Adipocyte (in vitro differentiated cells): ENCODE measurements at regions not wholly inside any gene's neighbourhood (a gene's known extent, or its start where the extent isn't known, plus 50 kb on each side); places are given as distances from the start of the nearest gene placed in this dataset.
"Not testable (repeated sequence)": the region's sequence is repeated elsewhere in the genome, so short reads cannot be mapped to it uniquely, and the experiment has no call there.

ENCODE experiments used
- DNase-seq: peaks from one replicate; pipeline ENCODE4 v3.0.0-alpha.2; 2015; ENCODE audit warnings: low read depth
- H3K27me3 ChIP-seq: replicated peaks from 2 replicates; pipeline ENCODE4 v1.7.0; 2013; ENCODE audit warnings: mild to moderate bottlenecking, low read length, moderate library complexity; ENCODE audit not compliant: control insufficient read depth, insufficient read depth
- H3K36me3 ChIP-seq: 2 replicates; pipeline ENCODE4 v1.7.0; 2013; ENCODE audit warnings: low read length, mild to moderate bottlenecking, moderate library complexity; ENCODE audit not compliant: control insufficient read depth, insufficient read depth, severe bottlenecking
- H3K4me1 ChIP-seq: 2 replicates; pipeline ENCODE4 v1.7.0; 2013; ENCODE audit warnings: mild to moderate bottlenecking, low read length, moderate library complexity; ENCODE audit not compliant: control insufficient read depth, insufficient read depth
- H3K4me3 ChIP-seq: 2 replicates; pipeline ENCODE4 v1.7.0; 2013; ENCODE audit warnings: mild to moderate bottlenecking, low read length, moderate library complexity
- H3K9ac ChIP-seq: 2 replicates; pipeline ENCODE4 v1.7.0; 2013; ENCODE audit warnings: mild to moderate bottlenecking, low read length, moderate library complexity
- H3K9me3 ChIP-seq: 2 replicates; pipeline ENCODE4 v1.7.0; 2013; ENCODE audit warnings: mild to moderate bottlenecking, low read length, moderate library complexity; ENCODE audit not compliant: control insufficient read depth

DNA sequence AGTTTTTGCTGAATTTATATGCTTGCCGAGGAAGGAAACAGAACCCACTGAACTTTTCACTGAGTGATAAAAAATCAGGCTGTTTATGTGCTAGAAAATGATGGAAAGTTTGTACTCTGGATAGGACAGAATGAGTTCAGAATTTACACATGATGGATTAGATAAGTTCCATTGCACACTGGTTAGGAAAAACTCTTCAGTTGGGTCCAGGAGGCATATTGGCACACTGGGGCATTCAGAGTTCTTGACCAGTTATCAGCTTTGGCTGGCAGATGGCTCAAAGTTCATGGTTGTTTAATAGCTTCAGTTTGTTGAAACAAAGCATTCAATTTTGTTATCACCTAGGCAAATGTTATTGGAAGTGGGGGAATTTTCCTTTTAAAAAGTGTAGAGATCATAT lies 613.3 kb upstream of the SYNCRIP start:
- H3K4me1 ChIP-seq, result no peaks in the 10 kb centered on the region
- H3K27me3 ChIP-seq, result no peaks in the 10 kb centered on the region
- H3K36me3 ChIP-seq, result no peaks in the 10 kb centered on the region
- H3K9ac ChIP-seq, result no peak overlapping the region
- no peak overlapping the region for H3K4me3 ChIP-seq
- H3K9me3 ChIP-seq, result no peaks in the 10 kb centered on the region
- no peak for DNase-seq

DNA sequence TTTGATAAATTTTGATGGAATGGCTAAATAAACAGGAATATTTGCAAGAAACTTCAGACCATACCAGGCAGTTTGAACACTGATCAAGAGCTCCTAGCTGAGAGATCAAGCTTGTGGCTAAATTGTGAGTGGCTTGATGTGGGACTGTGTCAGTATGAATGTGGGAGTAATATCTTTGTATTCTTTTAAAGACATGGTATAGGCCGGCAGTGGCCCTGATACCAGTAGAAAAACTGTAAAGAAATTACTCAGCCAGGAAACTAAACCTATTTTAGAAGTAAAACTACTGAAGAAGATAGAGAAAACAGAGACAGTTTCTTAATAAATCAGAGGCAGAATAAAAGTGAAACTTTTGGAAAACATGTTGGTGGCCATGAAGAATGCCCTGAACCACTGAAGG lies 608.4 kb upstream of the SYNCRIP start:
- H3K4me3 ChIP-seq, result no peak overlapping the region
- no peaks in the 10 kb centered on the region for H3K4me1 ChIP-seq
- H3K27me3 ChIP-seq, result no peaks in the 10 kb centered on the region
- H3K9me3 ChIP-seq, result no peaks in the 10 kb centered on the region
- no peak for DNase-seq
- no peaks in the 10 kb centered on the region for H3K36me3 ChIP-seq
- no peak overlapping the region for H3K9ac ChIP-seq

DNA sequence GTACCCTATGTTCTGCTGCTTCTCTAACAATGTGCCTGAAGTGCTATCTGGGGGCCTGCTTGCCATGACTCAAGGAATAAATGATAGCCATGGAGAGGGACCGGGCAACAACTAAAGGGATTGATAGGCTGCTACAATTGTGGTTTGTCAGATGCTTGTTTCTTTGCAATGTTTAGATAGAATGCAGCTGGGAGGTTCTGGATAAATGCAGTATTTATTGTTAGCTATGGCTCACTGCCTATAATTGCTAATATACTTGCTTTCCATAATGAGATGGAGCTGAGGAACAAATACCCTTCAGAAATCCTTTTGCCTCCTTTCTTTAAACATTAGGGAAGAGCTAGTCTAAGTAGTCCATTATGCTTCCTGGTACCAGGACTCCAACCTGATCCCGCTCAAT lies 575.2 kb upstream of the SYNCRIP start:
- Histone ChIP-seq H3K36me3 (no peaks in the 10 kb centered on the region), H3K27me3 (no peaks in the 10 kb centered on the region), H3K4me1 (no peaks in the 10 kb centered on the region), H3K9me3 (peaks cover 4% of the 10 kb centered on the region), H3K4me3 (no peak overlapping the region), H3K9ac (no peak overlapping the region)
- no peak for DNase-seq

DNA sequence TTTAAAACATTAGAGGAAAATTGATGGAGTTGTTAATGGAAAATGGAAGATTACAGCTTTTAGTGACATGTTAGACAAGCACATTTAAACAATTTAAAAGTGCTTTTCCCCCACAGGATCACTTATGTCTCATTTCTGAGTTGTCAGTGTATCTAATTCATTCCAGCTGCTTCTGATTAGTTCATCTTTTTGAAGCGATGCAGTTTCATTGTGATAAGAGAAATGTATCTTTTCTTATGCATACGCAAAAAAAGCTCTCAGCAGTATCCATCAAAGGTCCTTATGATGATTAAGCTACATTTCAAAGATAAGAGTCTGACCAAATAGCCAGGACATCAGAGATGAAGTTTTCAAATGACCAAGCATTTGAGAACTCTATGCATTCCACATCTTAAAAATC lies 572.6 kb upstream of the SYNCRIP start:
- Histone ChIP-seq H3K9me3 (peaks cover 3% of the 10 kb centered on the region), H3K36me3 (no peaks in the 10 kb centered on the region), H3K4me1 (no peaks in the 10 kb centered on the region), H3K27me3 (no peaks in the 10 kb centered on the region), H3K4me3 (no peak overlapping the region), H3K9ac (no peak overlapping the region)
- no peak for DNase-seq

DNA sequence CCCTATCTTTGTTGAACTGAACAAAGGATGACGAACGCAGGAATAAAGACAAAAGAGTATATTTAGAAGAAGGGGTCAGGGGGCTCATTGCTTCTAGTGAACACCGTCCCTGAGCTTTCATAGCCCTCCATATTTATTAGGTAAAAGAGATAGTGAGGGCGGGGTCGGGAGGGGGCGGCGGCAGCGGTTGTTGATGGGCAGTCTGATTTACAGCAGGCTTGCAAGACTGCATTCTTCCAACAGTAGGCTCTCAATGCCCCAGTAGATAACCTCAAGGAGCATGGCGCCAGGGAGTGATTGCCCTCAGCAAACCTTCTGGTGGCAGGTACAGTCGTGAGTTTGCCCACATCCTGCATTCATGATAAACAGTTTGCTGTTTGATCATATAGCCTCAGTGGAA lies 563.3 kb upstream of the SYNCRIP start:
- no peaks in the 10 kb centered on the region for H3K9me3 ChIP-seq
- H3K4me1 ChIP-seq, result no peaks in the 10 kb centered on the region
- no peak for DNase-seq
- no peak overlapping the region for H3K4me3 ChIP-seq
- H3K36me3 ChIP-seq, result no peaks in the 10 kb centered on the region
- H3K9ac ChIP-seq, result no peak overlapping the region
- no peaks in the 10 kb centered on the region for H3K27me3 ChIP-seq

DNA sequence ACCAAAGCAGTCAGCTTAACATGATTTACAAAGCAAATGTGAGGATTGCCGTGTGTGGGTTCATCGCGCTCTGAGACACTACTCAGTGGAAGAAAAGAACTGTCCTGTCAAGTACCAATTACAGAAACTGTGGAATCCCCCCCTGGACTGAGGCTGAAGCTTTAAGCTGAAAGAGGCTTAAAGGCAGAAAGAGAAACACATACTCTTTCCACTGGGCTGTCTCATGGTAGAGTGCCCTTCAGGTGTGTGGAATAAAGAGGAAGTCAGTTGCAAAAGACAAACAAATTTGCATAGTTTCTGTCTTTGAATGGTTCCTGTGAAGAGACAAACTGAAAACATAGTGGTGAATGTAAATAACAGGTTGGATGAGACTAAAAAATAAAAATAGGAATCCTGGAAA lies 560.4 kb upstream of the SYNCRIP start:
- no peak for DNase-seq
- no peaks in the 10 kb centered on the region for H3K27me3 ChIP-seq
- no peaks in the 10 kb centered on the region for H3K4me1 ChIP-seq
- no peaks in the 10 kb centered on the region for H3K36me3 ChIP-seq
- no peaks in the 10 kb centered on the region for H3K9me3 ChIP-seq
- H3K9ac ChIP-seq, result no peak overlapping the region
- H3K4me3 ChIP-seq, result no peak overlapping the region

DNA sequence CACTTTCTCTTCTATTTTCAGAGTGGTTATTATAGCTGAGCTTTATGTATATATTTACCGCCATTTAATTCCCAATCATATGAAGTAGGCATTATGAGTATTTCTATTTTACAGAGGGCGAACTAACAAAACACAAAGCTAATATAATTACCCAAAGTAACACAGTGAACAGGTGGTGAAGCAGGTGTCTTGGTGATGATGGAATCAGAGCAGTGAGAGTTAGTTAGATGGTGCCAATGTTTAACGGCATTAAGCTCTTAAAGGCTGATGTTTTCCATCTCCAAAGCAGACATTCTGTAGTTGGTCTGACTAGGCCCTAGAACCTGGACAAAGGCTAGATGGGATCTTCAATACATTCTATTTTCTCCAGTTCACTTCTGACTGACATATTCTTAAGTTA lies 551.1 kb upstream of the SYNCRIP start:
- no peak for DNase-seq

DNA sequence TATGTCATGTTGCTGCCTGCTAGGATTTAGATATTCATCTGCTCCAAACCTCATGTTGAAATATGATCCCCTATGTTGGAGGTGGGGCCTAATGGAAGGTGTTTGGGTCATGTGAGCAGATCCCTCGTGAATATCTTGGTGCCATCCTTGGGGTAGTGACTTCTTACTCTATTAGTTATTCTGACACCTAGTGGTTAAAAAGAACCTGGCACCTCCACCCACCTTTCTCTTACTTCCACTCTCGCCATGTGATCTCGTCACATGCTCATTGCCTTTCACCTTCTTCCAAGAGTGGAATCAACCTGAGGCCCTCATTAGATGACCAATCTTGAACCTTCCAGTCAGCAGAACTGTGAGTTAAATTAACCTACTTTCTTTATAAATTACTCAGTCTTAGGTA lies 549.4 kb upstream of the SYNCRIP start:
- peak; percentile 5 for DNase-seq

More for the DNA sequence above, 551.1 kb upstream of the SYNCRIP start:
- Histone ChIP-seq H3K9ac (no peak overlapping the region), H3K27me3 (no peaks in the 10 kb centered on the region), H3K4me3 (no peak overlapping the region), H3K9me3 (no peaks in the 10 kb centered on the region), H3K36me3 (no peaks in the 10 kb centered on the region), H3K4me1 (no peaks in the 10 kb centered on the region)

DNA sequence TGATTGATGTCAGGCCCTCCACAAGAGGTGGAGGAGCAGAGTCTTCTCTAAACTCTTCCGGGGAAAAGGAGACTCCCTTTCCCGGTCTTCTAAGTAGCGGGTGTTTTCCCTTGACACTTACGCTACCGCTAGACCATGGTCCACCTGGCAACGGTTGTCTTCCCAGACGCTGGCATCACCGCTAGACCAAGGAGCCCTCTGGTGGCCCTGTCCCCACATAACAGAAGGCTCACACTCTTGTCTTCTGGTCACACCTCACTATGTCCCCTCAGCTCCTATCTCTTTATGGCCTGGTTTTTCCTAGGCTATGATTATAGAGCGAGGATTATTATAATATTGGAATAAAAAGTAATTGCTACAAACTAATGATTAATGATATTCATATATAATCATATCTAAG lies 532.5 kb upstream of the SYNCRIP start:
- H3K4me3 ChIP-seq, H3K4me1 ChIP-seq, H3K36me3 ChIP-seq, H3K9ac ChIP-seq, H3K27me3 ChIP-seq, DNase-seq, H3K9me3 ChIP-seq: not testable (repeated sequence)

More for the DNA sequence above, 549.4 kb upstream of the SYNCRIP start:
- Histone ChIP-seq H3K4me1 (no peaks in the 10 kb centered on the region), H3K9ac (no peak overlapping the region), H3K4me3 (no peak overlapping the region), H3K36me3 (no peaks in the 10 kb centered on the region), H3K9me3 (no peaks in the 10 kb centered on the region), H3K27me3 (no peaks in the 10 kb centered on the region)

DNA sequence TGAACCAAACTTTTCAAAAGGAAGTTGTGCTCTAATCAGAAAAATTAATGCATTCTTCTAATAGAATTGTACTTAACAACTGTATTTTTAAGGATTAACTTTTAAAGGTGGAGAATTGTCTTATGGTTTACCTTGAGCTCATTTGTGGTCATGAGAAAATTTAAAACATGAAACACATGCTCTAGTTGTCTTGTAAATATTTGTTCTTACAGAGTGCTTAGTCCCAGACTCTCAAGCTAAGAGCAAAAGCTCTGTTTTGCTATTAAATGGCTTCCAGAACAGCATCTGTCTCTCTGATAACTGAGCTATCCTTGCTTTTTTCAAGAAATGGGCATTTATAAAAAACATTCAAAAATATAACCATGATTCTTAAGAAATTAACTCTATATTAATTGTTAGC lies 512.2 kb upstream of the SYNCRIP start:
- no peak for DNase-seq
- no peak overlapping the region for H3K9ac ChIP-seq

DNA sequence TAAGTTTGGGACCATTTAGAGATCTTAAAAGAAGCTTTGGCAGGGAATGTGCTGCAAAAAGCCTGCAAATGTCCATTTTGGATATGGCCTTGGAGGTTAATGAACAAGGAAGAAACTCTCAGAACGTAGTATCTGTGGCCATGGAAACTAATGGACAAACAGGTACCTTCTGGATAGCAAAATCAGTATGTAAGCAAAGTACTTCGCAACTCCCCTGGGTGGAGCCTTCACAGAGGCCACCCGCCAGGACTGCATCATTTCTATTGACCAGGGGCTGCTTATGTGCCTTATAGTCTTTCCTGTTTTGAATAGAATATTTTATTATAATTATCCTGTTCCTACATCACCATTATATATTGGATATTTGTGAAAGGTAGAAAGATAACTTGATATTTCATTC lies 510.8 kb upstream of the SYNCRIP start:
- H3K9me3 ChIP-seq, result no peaks in the 10 kb centered on the region
- H3K36me3 ChIP-seq, result no peaks in the 10 kb centered on the region
- H3K4me3 ChIP-seq, result no peak overlapping the region
- no peaks in the 10 kb centered on the region for H3K4me1 ChIP-seq
- H3K9ac ChIP-seq, result no peak overlapping the region
- no peaks in the 10 kb centered on the region for H3K27me3 ChIP-seq
- DNase-seq, result no peak

More for the DNA sequence above, 512.2 kb upstream of the SYNCRIP start:
- Histone ChIP-seq H3K9me3 (no peaks in the 10 kb centered on the region), H3K36me3 (no peaks in the 10 kb centered on the region), H3K4me3 (no peak overlapping the region), H3K4me1 (no peaks in the 10 kb centered on the region), H3K27me3 (no peaks in the 10 kb centered on the region)

DNA sequence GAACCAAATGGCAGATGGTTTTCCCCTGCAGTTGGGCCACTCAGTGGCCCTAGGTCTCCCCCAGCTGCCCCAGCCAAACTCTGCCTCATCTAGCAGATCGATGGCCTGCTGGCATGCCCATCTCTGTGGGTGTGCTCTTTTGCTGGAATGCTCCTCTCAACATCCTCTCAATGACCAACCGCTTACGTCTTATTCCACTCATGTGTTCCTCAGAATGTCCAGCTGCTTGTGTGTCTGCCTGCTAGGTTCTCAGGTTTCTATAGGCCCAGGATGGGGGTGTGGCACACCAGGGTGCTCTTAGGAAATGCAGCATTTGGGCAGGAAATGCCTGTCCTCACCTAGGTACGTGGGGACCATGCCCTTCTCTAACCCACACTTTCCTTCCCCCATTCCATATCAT lies 509.9 kb upstream of the SYNCRIP start:
- H3K4me3 ChIP-seq, result no peak overlapping the region
- H3K9ac ChIP-seq, result no peak overlapping the region
- H3K27me3 ChIP-seq, result no peaks in the 10 kb centered on the region
- no peaks in the 10 kb centered on the region for H3K4me1 ChIP-seq
- H3K9me3 ChIP-seq, result no peaks in the 10 kb centered on the region
- no peak for DNase-seq
- no peaks in the 10 kb centered on the region for H3K36me3 ChIP-seq
